ENCODE measurements at regions not wholly inside any gene's neighbourhood (a gene's known extent, or its start where the extent isn't known, plus 50 kb on each side); places are given as distances from the start of the nearest gene placed in this dataset.

- Histone ChIP-seq H3K9me3 (replicated peaks; ENCODE audit: control insufficient read depth, insufficient read depth, low read depth, low read length) (no peaks in the 10 kb centered on the region), H4K20me1 (replicated peaks; ENCODE audit: control insufficient read depth, insufficient read depth, low read length) (no peaks in the 10 kb centered on the region), H3K27ac (ENCODE audit: extremely low read depth, low read depth, low read length) (no peak overlapping the region), H3K27me3 (ENCODE audit: control insufficient read depth in 2 of 2, insufficient read depth in 2 of 2, low read length in 2 of 2) (no peaks in the 10 kb centered on the region), H3K36me3 (ENCODE audit: control insufficient read depth, insufficient read depth, low read length) (no peaks in the 10 kb centered on the region), H2AFZ (ENCODE audit: low read depth, low read length) (no peak overlapping the region), H3K9me1 (ENCODE audit: control insufficient read depth, insufficient read depth, low read length) (no peaks in the 10 kb centered on the region), H3K9ac (ENCODE audit: insufficient read depth in 1 of 2, low read depth in 2 of 2, low read length in 2 of 2) (no peak overlapping the region), H3K79me2 (ENCODE audit: control insufficient read depth, insufficient read depth, low read length) (no peaks in the 10 kb centered on the region), H3K4me1 (replicated peaks in 1 of 2; ENCODE audit: control insufficient read depth in 2 of 2, insufficient read depth in 2 of 2, low read length in 2 of 2) (no peaks in the 10 kb centered on the region), H3K4me2 (ENCODE audit: insufficient read depth, low read length) (no peak overlapping the region), H3K4me3 (no peak overlapping the region)
- intact Hi-C loops (cut with micrococcal nuclease): no loop called here
- ATAC-seq (no peak), FAIRE-seq (no peak), DNase-seq (ENCODE audit: extremely low read depth in 1 of 4, low spot score in 3 of 4) (no peak)
- no TSS peak for BruUV-seq (replicated peaks)
- CTCF ChIA-PET (ENCODE audit: low intra/inter-chr PET ratio): no interaction called here
- in situ Hi-C loops (cut with MboI): no loop called here
- WGBS (ENCODE audit: insufficient coverage, low coverage, missing lambda C conversion rate): 5% methylated on average over 2 of the region's 2 CpGs
- POLR2A ChIA-PET: no interaction called here
- no peak for TF ChIP-seq ZNF717 (CRISPR knock-in tag; IDR thresholded peaks at IDR 0.05)
- no peak for TF ChIP-seq FOXP4 (CRISPR knock-in tag; IDR thresholded peaks at IDR 0.05; ENCODE audit: borderline replicate concordance)
- TF ChIP-seq ZNF584 (CRISPR knock-in tag; IDR thresholded peaks at IDR 0.05; ENCODE audit: low read depth): no peak
- TF ChIP-seq ZNF274 (IDR thresholded peaks at IDR 0.05; ENCODE audit: borderline replicate concordance, low read depth, low read length): no peak
- TF ChIP-seq MYNN (IDR thresholded peaks at IDR 0.05): no peak
- TF ChIP-seq MYNN (CRISPR knock-in tag; IDR thresholded peaks at IDR 0.05): no peak
- TF ChIP-seq CBFA2T3 (IDR thresholded peaks at IDR 0.05): no peak
- TF ChIP-seq RFX7 (CRISPR knock-in tag; IDR thresholded peaks at IDR 0.05): no peak
- no peak for TF ChIP-seq ZFP36 (IDR thresholded peaks at IDR 0.05; ENCODE audit: low read depth, low read length, partially characterized antibody)
- no peak for TF ChIP-seq ZBTB17 (CRISPR knock-in tag; IDR thresholded peaks at IDR 0.05)
- no peak for TF ChIP-seq ZNF511 (CRISPR knock-in tag; IDR thresholded peaks at IDR 0.05)
- no peak for TF ChIP-seq FOXO4 (CRISPR knock-in tag; IDR thresholded peaks at IDR 0.05)
- no peak for TF ChIP-seq TRIM28 (IDR thresholded peaks at IDR 0.05)
- TF ChIP-seq E2F1 (CRISPR knock-in tag; IDR thresholded peaks at IDR 0.05): no peak
- no peak for TF ChIP-seq KLF16 (IDR thresholded peaks at IDR 0.05)
- no peak for TF ChIP-seq SRF (CRISPR knock-in tag; IDR thresholded peaks at IDR 0.05)
- no peak for TF ChIP-seq PHB2 (IDR thresholded peaks at IDR 0.05; ENCODE audit: low read depth)
- TF ChIP-seq GABPB2 (CRISPR knock-in tag; conservative IDR thresholded peaks at IDR 0.05): no peak
- no peak for TF ChIP-seq SNAPC5 (CRISPR knock-in tag; IDR thresholded peaks at IDR 0.05)
- TF ChIP-seq ZNF146 (CRISPR knock-in tag; IDR thresholded peaks at IDR 0.05; ENCODE audit: unreplicated experiment): no peak
- no peak for TF ChIP-seq SMARCE1 (IDR thresholded peaks at IDR 0.05)
These were observed 202.2 kb upstream of the ST6GAL2 start for GRCh38 chr2:107088156-107088555.

Measured in K562 (cell line).